ENCODE measurements at regions not wholly inside any gene's neighbourhood (a gene's known extent, or its start where the extent isn't known, plus 50 kb on each side); places are given as distances from the start of the nearest gene placed in this dataset.

- Histone ChIP-seq H3K4me3 (no peak overlapping the region), H4K20me1 (ENCODE audit: insufficient read depth, poor library complexity, severe bottlenecking) (no peaks in the 10 kb centered on the region), H3K9me3 (ENCODE audit: low read depth) (no peaks in the 10 kb centered on the region), H3K9me2 (replicated peaks; ENCODE audit: insufficient read depth) (no peaks in the 10 kb centered on the region), H3K27me3 (no peaks in the 10 kb centered on the region), H3K79me2 (no peaks in the 10 kb centered on the region), H2AFZ (no peak overlapping the region), H3K4me1 (ENCODE audit: insufficient read depth) (no peaks in the 10 kb centered on the region), H3K27ac (no peak overlapping the region), H3K36me3 (replicated peaks; ENCODE audit: insufficient read depth, low read depth) (no peaks in the 10 kb centered on the region), H3K4me2 (no peak overlapping the region)
- TF ChIP-seq CTCF (IDR thresholded peaks at IDR 0.05; ENCODE audit: poor library complexity) (no peak), EZH2 (IDR thresholded peaks at IDR 0.05; ENCODE audit: borderline replicate concordance) (no peak), EZH2phosphoT487 (IDR thresholded peaks at IDR 0.05; ENCODE audit: low read depth, severe bottlenecking, unreplicated experiment) (no peak)
- 89% methylated on average over 2 of the region's 2 CpGs for whole genome bisulfite sequencing (ENCODE audit: low lambda C conversion rate, missing lambda C conversion rate)
- no peak for DNase-seq (ENCODE audit: low spot score)
Observed at GRCh38 chr14:84433961-84434360, 1096.0 kb upstream of the FLRT2 start.

- no peak overlapping the region for H2AFZ ChIP-seq
- no peaks in the 10 kb centered on the region for H4K20me1 ChIP-seq (ENCODE audit: insufficient read depth, poor library complexity, severe bottlenecking)
- TF ChIP-seq CTCF (IDR thresholded peaks at IDR 0.05; ENCODE audit: poor library complexity) (no peak), EZH2 (IDR thresholded peaks at IDR 0.05; ENCODE audit: borderline replicate concordance) (no peak), EZH2phosphoT487 (IDR thresholded peaks at IDR 0.05; ENCODE audit: low read depth, severe bottlenecking, unreplicated experiment) (no peak)
- no peaks in the 10 kb centered on the region for H3K36me3 ChIP-seq (replicated peaks; ENCODE audit: insufficient read depth, low read depth)
- H3K4me1 ChIP-seq (ENCODE audit: insufficient read depth), result no peaks in the 10 kb centered on the region
- H3K4me2 ChIP-seq, result no peak overlapping the region
- no peaks in the 10 kb centered on the region for H3K27me3 ChIP-seq
- H3K4me3 ChIP-seq, result no peak overlapping the region
- no peaks in the 10 kb centered on the region for H3K9me3 ChIP-seq (ENCODE audit: low read depth)
- no peaks in the 10 kb centered on the region for H3K79me2 ChIP-seq
- no peak for DNase-seq (ENCODE audit: low spot score)
- WGBS (ENCODE audit: low lambda C conversion rate, missing lambda C conversion rate), result 83% methylated on average over 1 of the region's 1 CpG
- H3K9me2 ChIP-seq (replicated peaks; ENCODE audit: insufficient read depth), result no peaks in the 10 kb centered on the region
- H3K27ac ChIP-seq, result no peak overlapping the region
Observed at GRCh38 chr14:84435820-84436324, 1094.1 kb upstream of the FLRT2 start.

- Histone ChIP-seq H3K4me2 (no peak overlapping the region), H3K4me3 (no peak overlapping the region), H3K27ac (no peak overlapping the region), H3K27me3 (no peaks in the 10 kb centered on the region), H3K9me3 (ENCODE audit: low read depth) (no peaks in the 10 kb centered on the region), H2AFZ (no peak overlapping the region), H3K79me2 (no peaks in the 10 kb centered on the region), H3K4me1 (ENCODE audit: insufficient read depth) (no peaks in the 10 kb centered on the region), H3K36me3 (replicated peaks; ENCODE audit: insufficient read depth, low read depth) (no peaks in the 10 kb centered on the region), H3K9me2 (replicated peaks; ENCODE audit: insufficient read depth) (no peaks in the 10 kb centered on the region), H4K20me1 (ENCODE audit: insufficient read depth, poor library complexity, severe bottlenecking) (no peaks in the 10 kb centered on the region)
- whole genome bisulfite sequencing (ENCODE audit: low lambda C conversion rate, missing lambda C conversion rate), result 42% methylated on average over 2 of the region's 2 CpGs
- no peak for DNase-seq (ENCODE audit: low spot score)
- TF ChIP-seq EZH2phosphoT487 (IDR thresholded peaks at IDR 0.05; ENCODE audit: low read depth, severe bottlenecking, unreplicated experiment) (no peak), CTCF (IDR thresholded peaks at IDR 0.05; ENCODE audit: poor library complexity) (no peak), EZH2 (IDR thresholded peaks at IDR 0.05; ENCODE audit: borderline replicate concordance) (no peak)
Observed at GRCh38 chr14:84436528-84436927, 1093.4 kb upstream of the FLRT2 start.

- Histone ChIP-seq H3K79me2 (no peaks in the 10 kb centered on the region), H3K4me3 (no peak overlapping the region), H4K20me1 (ENCODE audit: insufficient read depth, poor library complexity, severe bottlenecking) (no peaks in the 10 kb centered on the region), H2AFZ (no peak overlapping the region), H3K4me2 (no peak overlapping the region), H3K36me3 (replicated peaks; ENCODE audit: insufficient read depth, low read depth) (no peaks in the 10 kb centered on the region), H3K4me1 (ENCODE audit: insufficient read depth) (no peaks in the 10 kb centered on the region), H3K27me3 (no peaks in the 10 kb centered on the region), H3K9me3 (ENCODE audit: low read depth) (no peaks in the 10 kb centered on the region), H3K9me2 (replicated peaks; ENCODE audit: insufficient read depth) (no peaks in the 10 kb centered on the region), H3K27ac (no peak overlapping the region)
- 30% methylated on average over 5 of the region's 5 CpGs for WGBS (ENCODE audit: low lambda C conversion rate, missing lambda C conversion rate)
- no peak for DNase-seq (ENCODE audit: low spot score)
- TF ChIP-seq CTCF (IDR thresholded peaks at IDR 0.05; ENCODE audit: poor library complexity), result no peak
- TF ChIP-seq EZH2 (IDR thresholded peaks at IDR 0.05; ENCODE audit: borderline replicate concordance), result no peak
- no peak for TF ChIP-seq EZH2phosphoT487 (IDR thresholded peaks at IDR 0.05; ENCODE audit: low read depth, severe bottlenecking, unreplicated experiment)
Observed at GRCh38 chr14:84442521-84442920, 1087.4 kb upstream of the FLRT2 start.
